COR-L47 (cell line): ENCODE measurements at regions not wholly inside any gene's neighbourhood (a gene's known extent, or its start where the extent isn't known, plus 50 kb on each side); places are given as distances from the start of the nearest gene placed in this dataset.

Experiments
- DNase-seq: peaks from one replicate; lab custom pipeline; 2025; lab: John Stamatoyannopoulos, UW

- DNase-seq = no peak
Observed at GRCh38 chr12:124365726-124366430, 71.0 kb downstream of the RFLNA start.
